ENCODE measurements at regions not wholly inside any gene's neighbourhood (a gene's known extent, or its start where the extent isn't known, plus 50 kb on each side); places are given as distances from the start of the nearest gene placed in this dataset.

GRCh38 chr3:95565502-95565901, 1248.9 kb upstream of the EPHA6 start:
- H3K79me2 ChIP-seq (ENCODE audit: control insufficient read depth, insufficient read depth, low read length): no peaks in the 10 kb centered on the region
- Mint-ChIP-seq H3K9me3 (ENCODE audit: insufficient read depth) (peaks cover 4% of the 10 kb centered on the region), H3K27me3 (no peaks in the 10 kb centered on the region), H3K4me3 (no peak overlapping the region), H3K4me1 (no peaks in the 10 kb centered on the region), H3K27ac (no peak overlapping the region)
- no peaks in the 10 kb centered on the region for H4K20me1 ChIP-seq (ENCODE audit: control insufficient read depth, insufficient read depth, low read length, poor library complexity, severe bottlenecking)
- no CpG with 5 or more reads among the region's 1 CpG for WGBS (ENCODE audit: insufficient coverage)
- H3K9me3 ChIP-seq (ENCODE audit: control extremely low read depth in 1 of 3, control insufficient read depth in 2 of 3, insufficient read depth in 1 of 3, low read length in 2 of 3): peaks cover 0 to 7% (median 3%) of the 10 kb centered on the region in 3 donors
- POLR2A ChIA-PET: no interaction called here
- TF ChIP-seq EZH2 (IDR thresholded peaks at IDR 0.05; ENCODE audit: borderline replicate concordance, insufficient read depth, low read depth, low read length, poor library complexity, severe bottlenecking): no peak
- TF ChIP-seq CTCF (IDR thresholded peaks at IDR 0.05): no peak
- intact Hi-C loops (cut with micrococcal nuclease): no loop called here
- H3K4me3 ChIP-seq (ENCODE audit: control extremely low read depth in 1 of 5, extremely low read depth in 1 of 5, insufficient read depth in 1 of 5, low read depth in 2 of 5, low read length in 4 of 5): no peak overlapping the region
- DNase-seq (no peak), ATAC-seq (ENCODE audit: low read depth) (no peak)
- H3K36me3 ChIP-seq (replicated peaks in 1 of 2; ENCODE audit: control extremely low read depth in 1 of 2, control insufficient read depth in 1 of 2, extremely low read depth in 1 of 2, insufficient read depth in 2 of 2, low read length in 1 of 2): no peaks in the 10 kb centered on the region
- H3K4me2 ChIP-seq (replicated peaks; ENCODE audit: low read depth, low read length, poor library complexity, severe bottlenecking): no peak overlapping the region
- CTCF ChIA-PET: no interaction called here
- no peaks in the 10 kb centered on the region for H3K4me1 ChIP-seq (ENCODE audit: control insufficient read depth in 2 of 2, insufficient read depth in 2 of 2, low read length in 2 of 2)
- H3K27ac ChIP-seq (ENCODE audit: low read length in 2 of 2): no peak overlapping the region
- no peaks in the 10 kb centered on the region for H3K27me3 ChIP-seq (replicated peaks in 1 of 4; ENCODE audit: control extremely low read depth in 1 of 4, control insufficient read depth in 3 of 4, insufficient read depth in 4 of 4, low read length in 3 of 4)
- H2AFZ ChIP-seq (ENCODE audit: insufficient read depth, low read depth, low read length, poor library complexity, severe bottlenecking): no peak overlapping the region
- H3K9ac ChIP-seq (ENCODE audit: low read length): no peak overlapping the region

GRCh38 chr3:95567346-95567745, 1247.0 kb upstream of the EPHA6 start:
- DNase-seq: no peak
- intact Hi-C loops (cut with micrococcal nuclease): no loop called here
- WGBS (ENCODE audit: insufficient coverage): 89% methylated on average over 3 of the region's 3 CpGs
- CTCF ChIA-PET: no interaction called here
- Histone ChIP-seq H3K4me2 (replicated peaks; ENCODE audit: low read depth, low read length, poor library complexity, severe bottlenecking) (no peak overlapping the region), H3K79me2 (ENCODE audit: control insufficient read depth, insufficient read depth, low read length) (no peaks in the 10 kb centered on the region), H3K9ac (ENCODE audit: low read length) (no peak overlapping the region), H3K36me3 (replicated peaks in 1 of 2; ENCODE audit: control extremely low read depth in 1 of 2, control insufficient read depth in 1 of 2, extremely low read depth in 1 of 2, insufficient read depth in 2 of 2, low read length in 1 of 2) (no peaks in the 10 kb centered on the region), H3K27ac (ENCODE audit: low read length in 2 of 2) (no peak overlapping the region), H3K9me3 (ENCODE audit: control extremely low read depth in 1 of 3, control insufficient read depth in 2 of 3, insufficient read depth in 1 of 3, low read length in 2 of 3) (peaks cover 0 to 7% (median 3%) of the 10 kb centered on the region in 3 donors), H4K20me1 (ENCODE audit: control insufficient read depth, insufficient read depth, low read length, poor library complexity, severe bottlenecking) (no peaks in the 10 kb centered on the region), H3K4me1 (ENCODE audit: control insufficient read depth in 2 of 2, insufficient read depth in 2 of 2, low read length in 2 of 2) (no peaks in the 10 kb centered on the region), H2AFZ (ENCODE audit: insufficient read depth, low read depth, low read length, poor library complexity, severe bottlenecking) (no peak overlapping the region), H3K27me3 (replicated peaks in 1 of 4; ENCODE audit: control extremely low read depth in 1 of 4, control insufficient read depth in 3 of 4, insufficient read depth in 4 of 4, low read length in 3 of 4) (no peaks in the 10 kb centered on the region), H3K4me3 (ENCODE audit: control extremely low read depth in 1 of 5, extremely low read depth in 1 of 5, insufficient read depth in 1 of 5, low read depth in 2 of 5, low read length in 4 of 5) (no peak overlapping the region)
- no peak for ATAC-seq (ENCODE audit: low read depth)
- POLR2A ChIA-PET: no interaction called here
- Mint-ChIP-seq H3K27me3 (no peaks in the 10 kb centered on the region), H3K27ac (no peak overlapping the region), H3K4me3 (no peak overlapping the region), H3K9me3 (ENCODE audit: insufficient read depth) (peaks cover 4% of the 10 kb centered on the region), H3K4me1 (no peaks in the 10 kb centered on the region)
- TF ChIP-seq EZH2 (IDR thresholded peaks at IDR 0.05; ENCODE audit: borderline replicate concordance, insufficient read depth, low read depth, low read length, poor library complexity, severe bottlenecking): no peak
- no peak for TF ChIP-seq CTCF (IDR thresholded peaks at IDR 0.05)

Data from B cell (primary cell).